ENCODE measurements at regions not wholly inside any gene's neighbourhood (a gene's known extent, or its start where the extent isn't known, plus 50 kb on each side); places are given as distances from the start of the nearest gene placed in this dataset.

GRCh38 chr2:53174539-53174938 is 593.1 kb upstream of the CHAC2 start:
- no peak for TF ChIP-seq NR2C2 (IDR thresholded peaks at IDR 0.05; ENCODE audit: borderline replicate concordance, control insufficient read depth, insufficient read length, low read depth)
- TF ChIP-seq CTCF (IDR thresholded peaks at IDR 0.05 in 2 of 3, conservative IDR thresholded peaks at IDR 0.05 in 1 of 3; ENCODE audit: control insufficient read depth in 2 of 3, extremely low read depth in 1 of 3, insufficient read depth in 1 of 3, low read depth in 3 of 3, low read length in 3 of 3), result no peak
- no peak for TF ChIP-seq RUNX3 (IDR thresholded peaks at IDR 0.05; ENCODE audit: low read length)
- no peak for TF ChIP-seq TAF1 (IDR thresholded peaks at IDR 0.05; ENCODE audit: borderline replicate concordance, low read depth, low read length)
- TF ChIP-seq RAD21 (IDR thresholded peaks at IDR 0.05; ENCODE audit: insufficient read depth, low read depth, low read length), result no peak
- no peak for TF ChIP-seq BCL11A (IDR thresholded peaks at IDR 0.05; ENCODE audit: low read depth, low read length)
- TF ChIP-seq, protein P1, sequence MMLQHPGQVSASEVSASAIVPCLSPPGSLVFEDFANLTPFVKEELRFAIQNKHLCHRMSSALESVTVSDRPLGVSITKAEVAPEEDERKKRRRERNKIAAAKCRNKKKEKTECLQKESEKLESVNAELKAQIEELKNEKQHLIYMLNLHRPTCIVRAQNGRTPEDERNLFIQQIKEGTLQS (IDR thresholded peaks at IDR 0.05; ENCODE audit: borderline replicate concordance, extremely low read depth, low read depth, low read length), result no peak
- TF ChIP-seq FOXM1 (IDR thresholded peaks at IDR 0.05; ENCODE audit: low read depth, low read length), result no peak
- no peak for TF ChIP-seq CEBPB (IDR thresholded peaks at IDR 0.05; ENCODE audit: borderline replicate concordance in 1 of 2, low read depth in 2 of 2, low read length in 2 of 2)
